GM23248 (cell line): ENCODE measurements at regions not wholly inside any gene's neighbourhood (a gene's known extent, or its start where the extent isn't known, plus 50 kb on each side); places are given as distances from the start of the nearest gene placed in this dataset.

ENCODE experiments used
- EZH2 ChIP-seq: fragments of 200-600 bp; sonication (generic); IDR thresholded peaks from 2 replicates; pipeline ENCODE4 v1.6.1; 2018; ENCODE audit warnings: antibody characterized with exemption, mild to moderate bottlenecking; ENCODE audit not compliant: insufficient read depth, poor library complexity, severe bottlenecking
- EZH2phosphoT487 ChIP-seq: fragments of 200-600 bp; sonication (generic); IDR thresholded peaks from 2 replicates; pipeline ENCODE4 v1.6.1; 2018; ENCODE audit warnings: antibody characterized with exemption, moderate library complexity, mild to moderate bottlenecking, low read depth; ENCODE audit not compliant: insufficient read depth

GRCh38 chr14:43503508-43503907 is 1003.6 kb downstream of the FSCB start:
- no peak for TF ChIP-seq EZH2
- TF ChIP-seq EZH2phosphoT487, result no peak
